Activated T-helper 1 cell treated with anti-CD3 and anti-CD28 coated beads, Interleukin-12 subunit alpha, Interleukin-12 subunit beta, Interleukin-2, Interleukin-4 antibody, amounts not matched to agents 30 ng/mL and 10 ng/mL and 1 ng/mL, durations not matched to agents 14 hours and 24 hours and 36 hours (primary cell): ENCODE measurements at regions not wholly inside any gene's neighbourhood (a gene's known extent, or its start where the extent isn't known, plus 50 kb on each side); places are given as distances from the start of the nearest gene placed in this dataset.
"Not testable (repeated sequence)": the region's sequence is repeated elsewhere in the genome, so short reads cannot be mapped to it uniquely, and the experiment has no call there.

Experiments used
- DNase-seq: peaks from one replicate; pipeline ENCODE4 v3.0.0; 2021; ENCODE audit warnings: low spot score
- H3K27ac Mint-ChIP-seq: one replicate; pipeline ENCODE4 v1.8.0; 2021; ENCODE audit warnings: mild to moderate bottlenecking, mixed read lengths
- H3K27me3 Mint-ChIP-seq: one replicate; pipeline ENCODE4 v1.8.0; 2022; ENCODE audit warnings: mild to moderate bottlenecking, moderate library complexity, mixed read lengths; ENCODE audit not compliant: insufficient read depth
- H3K36me3 Mint-ChIP-seq: one replicate; pipeline ENCODE4 v1.8.0; 2021; ENCODE audit warnings: low read depth, mixed read lengths
- H3K4me1 Mint-ChIP-seq: one replicate; pipeline ENCODE4 v1.8.0; 2021; ENCODE audit warnings: low read depth, mixed read lengths
- H3K4me3 Mint-ChIP-seq: one replicate; pipeline ENCODE4 v1.8.0; 2021; ENCODE audit warnings: mild to moderate bottlenecking, moderate library complexity, mixed read lengths
- H3K9me3 Mint-ChIP-seq: one replicate; pipeline ENCODE4 v1.8.0; 2021; ENCODE audit warnings: mixed read lengths
- intact Hi-C: fragments of 100-400 bp; cut with micrococcal nuclease; formaldehyde crosslinking; loops from one replicate; pipeline ENCODE4 v1.15.1; 2024

DNA sequence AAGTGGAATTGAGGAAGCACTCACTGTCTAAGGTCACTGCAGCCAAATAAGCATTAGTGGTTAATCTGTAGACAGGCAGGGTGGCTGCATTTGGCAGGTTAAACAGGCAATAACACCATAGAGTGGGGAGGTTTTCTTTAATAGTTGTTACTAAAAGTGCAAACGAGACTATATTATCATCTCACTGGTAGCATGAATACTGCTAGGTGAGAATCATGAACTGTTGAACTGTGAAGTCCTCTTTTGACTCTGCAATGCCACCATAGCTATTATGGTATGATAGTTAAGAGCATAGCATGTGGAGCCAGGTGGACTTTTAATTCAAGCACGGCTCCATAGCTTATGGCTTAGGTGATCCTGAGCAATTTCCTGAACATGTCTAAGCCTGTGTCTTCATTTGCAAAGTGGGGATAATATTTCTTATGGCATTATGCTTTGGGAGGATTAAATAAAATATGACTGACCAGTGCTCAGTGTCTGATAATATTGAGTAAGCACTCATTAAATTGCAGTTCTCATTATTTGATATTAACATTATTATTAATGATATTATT is 235.6 kb upstream of the HHIP start:
- no peaks in the 10 kb centered on the region for H3K9me3 Mint-ChIP-seq
- H3K27ac Mint-ChIP-seq, result no peak overlapping the region
- DNase-seq, result no peak

DNA sequence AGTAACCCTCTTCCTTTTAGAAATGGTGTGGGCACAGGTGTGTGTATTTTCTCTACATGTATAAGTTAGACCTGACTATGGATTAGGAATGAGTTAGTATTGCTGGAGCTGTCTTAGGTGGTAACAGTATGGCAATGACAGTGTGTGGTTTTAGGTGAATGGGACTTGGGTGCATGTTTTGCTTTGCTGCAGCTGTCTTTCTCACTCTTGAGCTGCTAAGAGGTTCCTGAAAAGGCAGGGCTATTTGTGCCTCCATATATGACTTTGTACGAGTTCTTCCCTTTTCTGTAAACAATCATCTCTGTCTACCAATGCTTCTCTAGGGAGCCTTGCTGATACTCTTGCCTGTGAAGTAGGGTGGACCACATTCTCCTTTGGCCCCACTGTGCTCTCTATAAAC is 234.8 kb upstream of the HHIP start:
- H3K27me3 Mint-ChIP-seq, result no peaks in the 10 kb centered on the region
- no peak overlapping the region for H3K4me3 Mint-ChIP-seq
- H3K27ac Mint-ChIP-seq, result no peak overlapping the region
- H3K9me3 Mint-ChIP-seq, result no peaks in the 10 kb centered on the region
- no peak for DNase-seq
- intact Hi-C loops, result no loop called here
- H3K36me3 Mint-ChIP-seq, result no peaks in the 10 kb centered on the region
- no peaks in the 10 kb centered on the region for H3K4me1 Mint-ChIP-seq

More for the DNA sequence above, 235.6 kb upstream of the HHIP start:
- Mint-ChIP-seq H3K4me1 (no peaks in the 10 kb centered on the region), H3K4me3 (no peak overlapping the region), H3K36me3 (no peaks in the 10 kb centered on the region), H3K27me3 (no peaks in the 10 kb centered on the region)
- intact Hi-C loops, result no loop called here

DNA sequence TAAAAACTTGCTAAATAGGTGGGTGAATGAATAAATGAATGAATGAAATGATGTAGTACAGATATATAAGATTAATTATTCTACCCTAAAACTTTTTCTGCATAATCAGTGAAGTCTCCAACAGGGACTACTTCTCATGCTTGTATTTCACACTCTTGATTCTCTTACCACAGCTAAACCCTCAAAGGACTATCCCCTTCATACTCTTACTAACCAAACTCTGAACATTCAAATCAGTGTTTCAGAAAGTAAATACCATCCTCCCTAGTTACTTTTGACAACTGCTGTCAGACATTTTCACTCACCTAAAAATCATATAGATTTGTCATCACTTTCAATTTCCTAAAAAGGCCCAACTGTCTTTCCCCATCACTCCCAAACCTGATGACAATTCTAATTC is 234.3 kb upstream of the HHIP start:
- intact Hi-C loops, result no loop called here
- no peaks in the 10 kb centered on the region for H3K27me3 Mint-ChIP-seq
- H3K27ac Mint-ChIP-seq, result no peak overlapping the region
- no peaks in the 10 kb centered on the region for H3K4me1 Mint-ChIP-seq
- no peaks in the 10 kb centered on the region for H3K9me3 Mint-ChIP-seq
- H3K36me3 Mint-ChIP-seq, result no peaks in the 10 kb centered on the region
- no peak overlapping the region for H3K4me3 Mint-ChIP-seq
- no peak for DNase-seq

DNA sequence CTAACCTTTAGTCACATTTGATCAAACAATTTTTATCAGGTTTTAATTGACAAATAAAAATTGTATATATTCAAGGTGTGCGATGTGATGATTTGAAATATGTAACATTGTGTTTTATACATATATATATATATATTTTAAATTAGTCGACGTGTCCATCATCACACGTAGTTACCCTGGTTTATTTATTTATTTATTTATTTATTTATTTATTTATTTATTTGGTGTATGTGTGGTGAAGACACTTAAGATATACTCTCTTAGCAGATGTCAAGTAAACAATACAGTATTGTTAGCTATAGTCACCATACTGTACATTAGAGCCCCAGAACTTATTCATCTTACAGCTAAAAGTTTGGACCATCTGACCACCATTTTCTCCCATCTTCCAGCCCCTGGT is 224.9 kb upstream of the HHIP start:
- DNase-seq, result no peak
- no peak overlapping the region for H3K4me3 Mint-ChIP-seq
- intact Hi-C loops, result no loop called here
- H3K36me3 Mint-ChIP-seq, result no peaks in the 10 kb centered on the region
- no peaks in the 10 kb centered on the region for H3K27me3 Mint-ChIP-seq
- no peaks in the 10 kb centered on the region for H3K4me1 Mint-ChIP-seq
- no peaks in the 10 kb centered on the region for H3K9me3 Mint-ChIP-seq
- no peak overlapping the region for H3K27ac Mint-ChIP-seq

DNA sequence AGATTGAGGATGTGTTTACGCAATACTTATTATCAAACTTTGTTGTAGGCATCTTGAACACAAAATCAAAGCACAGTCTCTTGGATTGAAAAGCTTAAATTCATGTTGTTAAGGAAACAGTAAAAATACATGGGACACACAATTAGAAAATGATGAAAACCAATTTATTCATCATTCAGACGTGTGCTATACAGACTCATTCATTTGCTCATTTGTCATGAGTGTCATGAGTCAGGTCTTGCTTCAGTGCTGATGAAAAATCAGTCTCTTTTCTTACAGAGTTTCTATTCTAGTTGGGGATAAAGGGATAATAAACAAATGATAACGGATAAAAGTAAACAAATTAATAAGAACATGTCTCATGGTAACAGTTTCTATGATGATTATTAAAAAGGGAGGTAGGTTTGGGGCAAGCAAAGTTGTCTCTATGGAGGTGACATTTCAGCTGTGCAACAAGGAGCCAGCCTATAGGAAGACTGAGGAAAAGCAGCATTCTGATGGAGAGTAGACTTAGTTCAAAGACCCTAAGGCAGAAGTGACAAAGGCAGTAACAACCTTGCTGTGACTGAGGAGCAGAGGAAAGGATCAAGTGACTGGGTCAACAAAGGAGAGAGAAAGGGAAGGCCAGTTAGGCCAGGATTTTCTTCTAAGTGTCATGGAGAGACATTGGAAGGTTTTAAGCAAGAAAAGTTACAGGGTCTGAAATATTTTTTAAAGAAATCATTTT is 224.0 kb upstream of the HHIP start:
- Mint-ChIP-seq H3K4me3 (no peak overlapping the region), H3K36me3 (no peaks in the 10 kb centered on the region), H3K27ac (no peak overlapping the region), H3K9me3 (no peaks in the 10 kb centered on the region), H3K4me1 (no peaks in the 10 kb centered on the region), H3K27me3 (no peaks in the 10 kb centered on the region)
- intact Hi-C loops, result no loop called here
- no peak for DNase-seq

DNA sequence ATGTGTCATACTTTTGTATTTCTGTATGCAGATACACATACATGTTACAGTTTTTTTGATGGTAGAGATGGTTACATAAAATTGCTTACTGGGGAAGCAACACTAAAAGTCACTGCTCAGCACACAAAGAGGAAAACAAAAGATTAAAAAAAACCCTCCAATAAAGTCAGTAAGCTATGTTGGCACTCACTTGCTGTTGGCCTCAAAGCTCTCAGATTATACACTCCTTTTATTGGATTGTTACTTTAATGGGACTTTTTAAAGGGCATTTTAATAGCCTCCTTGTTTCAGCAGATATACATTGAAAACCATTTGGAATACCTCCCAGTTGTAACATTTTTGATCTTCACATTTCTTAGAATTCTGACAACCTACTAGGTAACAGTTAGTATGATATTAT is 222.0 kb upstream of the HHIP start:
- Mint-ChIP-seq H3K36me3 (no peaks in the 10 kb centered on the region), H3K27ac (no peak overlapping the region), H3K4me1 (no peaks in the 10 kb centered on the region), H3K9me3 (no peaks in the 10 kb centered on the region), H3K27me3 (no peaks in the 10 kb centered on the region), H3K4me3 (no peak overlapping the region)
- no peak for DNase-seq
- intact Hi-C loops, result no loop called here

DNA sequence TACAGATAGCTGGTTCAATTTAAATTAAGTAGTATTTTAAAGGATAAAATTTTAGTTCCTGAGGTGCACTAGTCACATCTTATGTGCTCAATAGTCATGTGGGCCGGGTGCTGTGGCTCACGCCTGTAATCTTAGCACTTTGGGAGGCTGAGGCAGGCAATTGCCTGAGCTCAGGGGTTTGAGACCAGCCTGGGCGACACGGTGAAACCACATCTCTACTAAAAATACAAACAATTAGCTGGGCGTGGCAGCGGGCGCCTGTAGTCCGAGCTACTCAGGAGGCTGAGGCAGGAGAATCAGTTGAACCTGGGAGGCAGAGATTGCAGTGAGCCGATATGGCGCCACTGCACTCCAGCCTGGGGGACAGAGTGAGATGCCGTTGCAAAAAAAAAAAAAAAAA is 219.9 kb upstream of the HHIP start:
- DNase-seq, H3K9me3 Mint-ChIP-seq, H3K4me1 Mint-ChIP-seq, H3K4me3 Mint-ChIP-seq, H3K27me3 Mint-ChIP-seq, intact Hi-C loops, H3K27ac Mint-ChIP-seq, H3K36me3 Mint-ChIP-seq: not testable (repeated sequence)

DNA sequence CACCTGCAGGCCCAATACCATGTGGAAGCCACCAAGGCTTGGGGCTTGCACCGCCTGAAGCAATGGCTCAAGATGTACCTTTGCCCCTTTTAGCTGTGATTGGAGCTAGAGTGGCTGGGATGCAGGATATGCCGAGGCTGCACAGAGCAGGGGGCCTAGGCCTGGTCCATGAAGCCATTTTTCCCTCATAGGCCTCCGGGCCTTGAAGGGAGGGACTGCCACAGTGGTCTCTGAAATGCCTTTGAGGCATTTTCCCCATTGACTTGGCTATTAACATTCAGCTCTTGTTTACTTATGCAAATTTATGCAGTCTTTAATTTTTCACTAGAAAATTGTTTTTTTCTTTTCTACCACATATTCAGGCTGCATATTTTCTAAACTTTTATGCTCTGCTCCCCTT is 203.2 kb upstream of the HHIP start:
- DNase-seq, result no peak
- no peaks in the 10 kb centered on the region for H3K27me3 Mint-ChIP-seq
- intact Hi-C loops, result no loop called here
- H3K36me3 Mint-ChIP-seq, result no peaks in the 10 kb centered on the region
- H3K4me1 Mint-ChIP-seq, result no peaks in the 10 kb centered on the region
- no peak overlapping the region for H3K4me3 Mint-ChIP-seq
- H3K27ac Mint-ChIP-seq, result no peak overlapping the region
- no peaks in the 10 kb centered on the region for H3K9me3 Mint-ChIP-seq

DNA sequence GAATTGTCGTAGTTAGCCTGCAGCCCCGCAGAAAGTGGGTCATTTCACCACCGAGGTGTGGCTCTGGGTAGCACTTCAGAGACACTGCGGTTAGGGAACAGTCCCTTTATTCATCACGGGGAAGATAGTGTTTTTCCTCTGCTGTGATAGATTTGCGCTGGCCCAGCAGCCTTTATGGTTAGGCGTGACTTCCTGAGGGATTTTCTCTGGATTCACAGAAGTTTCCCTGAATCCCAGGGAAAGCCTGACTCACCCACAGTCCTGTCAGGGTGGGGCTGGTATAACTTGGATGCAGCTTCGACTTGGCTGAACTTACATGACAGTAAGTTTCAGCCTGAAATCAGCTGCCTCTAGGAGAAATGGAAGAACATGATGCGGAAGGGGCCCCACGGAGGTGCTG is 196.3 kb upstream of the HHIP start:
- Mint-ChIP-seq H3K27ac (no peak overlapping the region), H3K4me3 (no peak overlapping the region)

DNA sequence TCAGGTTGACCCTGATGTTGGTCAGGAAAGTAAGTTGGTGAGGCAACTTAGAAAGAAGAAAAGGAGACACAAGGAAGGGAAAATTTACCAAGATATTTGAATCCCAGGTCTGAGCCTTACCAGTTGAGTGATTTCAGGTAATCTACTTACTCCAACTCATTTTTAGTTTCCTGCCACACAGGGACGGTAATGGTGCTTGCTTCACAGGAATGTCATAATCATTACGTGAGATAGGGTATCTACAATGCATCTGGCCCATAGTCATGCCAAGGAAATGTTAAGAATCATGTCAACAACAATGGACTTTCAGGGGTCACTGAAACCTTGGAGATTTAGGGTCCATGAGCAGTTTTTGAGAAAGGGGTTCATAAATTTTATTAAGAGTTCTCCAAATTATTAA is 195.4 kb upstream of the HHIP start:
- Mint-ChIP-seq H3K9me3 (no peaks in the 10 kb centered on the region), H3K36me3 (no peaks in the 10 kb centered on the region), H3K4me1 (no peaks in the 10 kb centered on the region), H3K27ac (no peak overlapping the region), H3K4me3 (no peak overlapping the region), H3K27me3 (no peaks in the 10 kb centered on the region)
- intact Hi-C loops, result no loop called here
- DNase-seq, result no peak

More for the DNA sequence above, 196.3 kb upstream of the HHIP start:
- no peaks in the 10 kb centered on the region for H3K9me3 Mint-ChIP-seq
- H3K27me3 Mint-ChIP-seq, result no peaks in the 10 kb centered on the region
- H3K36me3 Mint-ChIP-seq, result no peaks in the 10 kb centered on the region
- intact Hi-C loops, result no loop called here
- DNase-seq, result no peak
- no peaks in the 10 kb centered on the region for H3K4me1 Mint-ChIP-seq

DNA sequence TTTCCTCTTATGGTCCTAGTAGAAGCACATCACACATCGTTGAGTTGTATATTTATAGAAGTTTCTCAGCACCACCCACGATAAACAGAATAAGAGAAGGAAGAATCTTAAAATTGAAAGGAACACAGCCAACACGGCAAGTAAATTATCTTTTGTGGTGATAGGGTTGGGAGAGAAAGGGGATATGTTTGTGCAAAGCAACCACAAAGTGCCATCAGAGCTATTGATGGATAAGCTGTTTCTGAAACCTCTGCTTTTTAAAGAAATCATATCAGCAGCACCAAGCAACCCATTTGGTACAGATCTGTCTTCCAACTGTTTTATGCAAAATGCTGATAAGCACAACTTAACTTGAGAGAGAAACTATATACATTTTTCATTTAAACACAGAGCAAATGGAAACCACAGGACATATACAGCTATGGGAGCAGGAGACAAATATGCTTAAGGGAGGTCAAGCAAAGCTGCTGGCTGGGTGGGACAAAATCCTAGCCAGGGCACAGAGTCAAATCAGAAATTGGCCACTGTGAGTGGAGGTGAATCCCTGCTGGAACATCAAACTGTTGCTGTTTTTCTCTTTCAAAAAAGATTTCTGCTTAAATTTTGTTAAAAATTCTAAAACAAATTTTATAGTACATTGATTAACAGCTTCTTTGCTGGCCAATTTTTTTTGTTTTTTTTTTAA is 194.0 kb upstream of the HHIP start:
- no peak for DNase-seq
- intact Hi-C loops, result no loop called here
- Mint-ChIP-seq H3K4me3 (no peak overlapping the region), H3K36me3 (no peaks in the 10 kb centered on the region), H3K27me3 (no peaks in the 10 kb centered on the region), H3K4me1 (no peaks in the 10 kb centered on the region), H3K27ac (no peak overlapping the region), H3K9me3 (no peaks in the 10 kb centered on the region)

DNA sequence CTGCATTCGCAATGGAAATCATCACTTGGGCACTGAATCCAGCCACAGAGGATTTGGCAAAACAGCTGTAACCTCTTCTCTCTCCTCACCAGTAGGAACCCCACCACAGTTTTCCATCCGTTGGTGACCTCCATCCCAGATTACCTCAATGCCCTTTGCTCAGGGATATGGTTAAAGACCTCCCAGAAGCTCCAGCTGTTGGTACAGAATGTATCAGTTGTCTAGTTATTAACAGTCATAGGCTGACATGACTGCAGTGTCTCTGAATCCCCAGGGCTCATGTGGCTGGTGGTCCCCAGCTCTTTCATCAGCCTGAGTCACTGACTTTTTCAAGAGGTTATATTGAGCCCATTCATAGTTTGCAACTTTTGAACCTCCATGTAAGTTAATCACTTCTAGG is 189.8 kb upstream of the HHIP start:
- DNase-seq, result no peak
- Mint-ChIP-seq H3K27ac (no peak overlapping the region), H3K9me3 (no peaks in the 10 kb centered on the region), H3K36me3 (no peaks in the 10 kb centered on the region), H3K4me3 (no peak overlapping the region), H3K4me1 (no peaks in the 10 kb centered on the region), H3K27me3 (no peaks in the 10 kb centered on the region)
- intact Hi-C loops, result no loop called here

DNA sequence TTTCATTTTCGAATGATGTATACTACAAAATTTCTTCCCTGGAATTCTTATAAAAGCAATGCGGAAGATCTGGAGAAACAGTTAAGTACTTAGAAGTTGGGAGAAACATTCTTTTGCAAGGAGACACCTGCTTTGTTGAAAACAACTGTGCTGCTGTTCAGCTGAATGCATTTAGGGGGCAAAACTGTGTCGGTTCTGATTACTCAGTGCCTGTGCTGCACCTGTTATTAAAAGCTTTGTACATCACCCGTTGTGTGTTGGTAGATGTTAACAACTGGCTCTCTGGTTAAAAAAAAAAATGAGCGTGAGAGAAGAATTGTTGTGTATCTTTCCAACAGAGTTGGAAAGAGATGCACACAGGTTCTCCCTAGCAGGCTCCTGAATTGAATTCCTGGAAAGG is 184.1 kb upstream of the HHIP start:
- H3K9me3 Mint-ChIP-seq, result no peaks in the 10 kb centered on the region

More for the DNA sequence above, 184.1 kb upstream of the HHIP start:
- Mint-ChIP-seq H3K36me3 (no peaks in the 10 kb centered on the region), H3K4me3 (no peak overlapping the region), H3K27ac (no peak overlapping the region), H3K27me3 (no peaks in the 10 kb centered on the region), H3K4me1 (no peaks in the 10 kb centered on the region)
- intact Hi-C loops, result no loop called here
- DNase-seq, result no peak
